GM12878 (cell line): ENCODE measurements at regions not wholly inside any gene's neighbourhood (a gene's known extent, or its start where the extent isn't known, plus 50 kb on each side); places are given as distances from the start of the nearest gene placed in this dataset.

Experiments
- CUX1 ChIP-seq: IDR thresholded peaks from 2 replicates; pipeline ENCODE4 v1.6.1; 2012; ENCODE audit warnings: improper control_type of control experiment, low read depth, low read length; ENCODE audit not compliant: insufficient replicate concordance
- HDAC2 ChIP-seq: fragments of 200-600 bp; sonication (generic); IDR thresholded peaks from 2 replicates; pipeline ENCODE4 v1.6.1; 2017
- REST ChIP-seq: IDR thresholded peaks from 2 replicates; pipeline ENCODE4 v1.6.1; 2012; ENCODE audit warnings: mild to moderate bottlenecking, low read depth, low read length
- SUPT20H ChIP-seq: IDR thresholded peaks from 2 replicates; pipeline ENCODE4 v1.6.1; 2011; ENCODE audit warnings: low read depth, mild to moderate bottlenecking, low read length, moderate library complexity, borderline replicate concordance; ENCODE audit not compliant: control insufficient read depth

- TF ChIP-seq REST, result no peak
- no peak for TF ChIP-seq HDAC2
- no peak for TF ChIP-seq SUPT20H
- TF ChIP-seq CUX1, result no peak
Measured at GRCh38 chr2:129480790-129481189, 498.7 kb upstream of the RAB6C start (continued).
